ENCODE measurements at regions not wholly inside any gene's neighbourhood (a gene's known extent, or its start where the extent isn't known, plus 50 kb on each side); places are given as distances from the start of the nearest gene placed in this dataset.

GRCh38 chr21:18801468-18801867 is 397.9 kb upstream of the TMPRSS15 start:
- no peaks in the 10 kb centered on the region for H3K9me3 ChIP-seq
- no peak for TF ChIP-seq POLR2AphosphoS5 (IDR thresholded peaks at IDR 0.05)
- no peak for TF ChIP-seq EP300 (IDR thresholded peaks at IDR 0.05)
- no peak for TF ChIP-seq POLR2A (IDR thresholded peaks at IDR 0.05)
- TF ChIP-seq, protein P1, sequence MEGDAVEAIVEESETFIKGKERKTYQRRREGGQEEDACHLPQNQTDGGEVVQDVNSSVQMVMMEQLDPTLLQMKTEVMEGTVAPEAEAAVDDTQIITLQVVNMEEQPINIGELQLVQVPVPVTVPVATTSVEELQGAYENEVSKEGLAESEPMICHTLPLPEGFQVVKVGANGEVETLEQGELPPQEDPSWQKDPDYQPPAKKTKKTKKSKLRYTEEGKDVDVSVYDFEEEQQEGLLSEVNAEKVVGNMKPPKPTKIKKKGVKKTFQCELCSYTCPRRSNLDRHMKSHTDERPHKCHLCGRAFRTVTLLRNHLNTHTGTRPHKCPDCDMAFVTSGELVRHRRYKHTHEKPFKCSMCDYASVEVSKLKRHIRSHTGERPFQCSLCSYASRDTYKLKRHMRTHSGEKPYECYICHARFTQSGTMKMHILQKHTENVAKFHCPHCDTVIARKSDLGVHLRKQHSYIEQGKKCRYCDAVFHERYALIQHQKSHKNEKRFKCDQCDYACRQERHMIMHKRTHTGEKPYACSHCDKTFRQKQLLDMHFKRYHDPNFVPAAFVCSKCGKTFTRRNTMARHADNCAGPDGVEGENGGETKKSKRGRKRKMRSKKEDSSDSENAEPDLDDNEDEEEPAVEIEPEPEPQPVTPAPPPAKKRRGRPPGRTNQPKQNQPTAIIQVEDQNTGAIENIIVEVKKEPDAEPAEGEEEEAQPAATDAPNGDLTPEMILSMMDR (IDR thresholded peaks at IDR 0.05) = no peak
- WGBS, 2 donors = 90 to 92% methylated on average over 1 of the region's 1 CpG
- no peaks in the 10 kb centered on the region for H3K27me3 ChIP-seq
- no peaks in the 10 kb centered on the region for H3K36me3 ChIP-seq
- H3K27ac ChIP-seq = no peak overlapping the region
- no peak for DNase-seq
- intact Hi-C loops (cut with DNase I) = no loop called here
- H3K4me3 ChIP-seq = no peak overlapping the region
- H3K4me1 ChIP-seq = no peaks in the 10 kb centered on the region

- TF ChIP-seq EP300 (IDR thresholded peaks at IDR 0.05) = no peak
- TF ChIP-seq, protein P1 (IDR thresholded peaks at IDR 0.05) = no peak
- no peak for TF ChIP-seq POLR2A (IDR thresholded peaks at IDR 0.05)
- TF ChIP-seq POLR2AphosphoS5 (IDR thresholded peaks at IDR 0.05) = no peak
These were observed 400.0 kb upstream of the TMPRSS15 start for GRCh38 chr21:18803624-18804023.

DNA sequence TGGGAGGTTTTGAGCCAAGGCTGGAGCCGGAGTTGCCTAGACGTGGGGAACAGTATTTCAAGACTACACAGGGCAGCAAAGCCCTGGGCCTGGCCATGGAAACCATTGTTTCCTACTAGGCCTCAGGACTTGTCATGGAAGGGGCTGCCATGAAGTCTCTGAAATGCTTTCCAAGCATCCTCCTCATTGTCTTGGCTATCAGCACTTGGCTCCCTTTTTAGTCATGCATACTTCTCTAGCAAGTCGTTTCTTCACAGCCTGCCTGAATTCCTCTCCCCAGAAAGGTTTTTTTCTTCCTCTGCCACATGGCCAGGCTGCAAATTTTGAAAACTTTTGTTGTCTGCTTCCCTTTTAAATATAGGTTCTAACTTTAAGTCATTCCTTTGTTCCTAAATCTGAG is 406.6 kb upstream of the TMPRSS15 start:
- whole genome bisulfite sequencing, 2 donors = 78 to 91% methylated on average over 3 of the region's 3 CpGs

More at GRCh38 chr21:18803624-18804023, 400.0 kb upstream of the TMPRSS15 start:
- H3K4me1 ChIP-seq = no peaks in the 10 kb centered on the region
- H3K36me3 ChIP-seq = no peaks in the 10 kb centered on the region
- no peaks in the 10 kb centered on the region for H3K27me3 ChIP-seq
- DNase-seq = no peak
- no peak overlapping the region for H3K27ac ChIP-seq
- intact Hi-C loops (cut with DNase I) = no loop called here
- 78 to 85% methylated on average over 2 of the region's 2 CpGs for WGBS, 2 donors
- no peaks in the 10 kb centered on the region for H3K9me3 ChIP-seq
- no peak overlapping the region for H3K4me3 ChIP-seq

DNA sequence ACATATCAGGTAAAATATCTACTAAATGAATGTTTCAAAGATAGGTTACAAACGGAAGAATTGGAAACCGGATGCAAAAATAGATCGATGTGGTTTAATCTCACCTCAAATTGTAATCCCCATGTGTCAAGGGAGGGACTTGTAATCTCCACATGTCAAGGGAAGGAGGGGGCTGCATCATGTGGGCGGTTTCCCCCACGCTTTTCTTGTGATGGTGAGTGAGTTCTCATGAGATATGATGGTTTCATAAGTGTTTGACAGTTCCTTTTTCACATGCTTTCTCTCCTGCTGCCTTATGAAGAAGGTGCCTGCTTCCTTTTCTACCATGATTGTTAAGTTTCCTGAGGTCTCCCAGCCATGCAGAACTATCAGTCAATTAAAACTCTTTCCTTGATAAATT is 408.7 kb upstream of the TMPRSS15 start:
- DNase-seq = no peak
- TF ChIP-seq, protein P1 (IDR thresholded peaks at IDR 0.05) = no peak
- no peak for TF ChIP-seq EP300 (IDR thresholded peaks at IDR 0.05)
- H3K4me3 ChIP-seq = no peak overlapping the region
- intact Hi-C loops (cut with DNase I) = no loop called here
- H3K27me3 ChIP-seq = no peaks in the 10 kb centered on the region
- WGBS, 2 donors = 89 to 91% methylated on average over 5 of the region's 5 CpGs
- no peaks in the 10 kb centered on the region for H3K9me3 ChIP-seq
- no peaks in the 10 kb centered on the region for H3K4me1 ChIP-seq
- H3K27ac ChIP-seq = no peak overlapping the region
- no peaks in the 10 kb centered on the region for H3K36me3 ChIP-seq

More for the DNA sequence above, 406.6 kb upstream of the TMPRSS15 start:
- Histone ChIP-seq H3K27me3 (no peaks in the 10 kb centered on the region), H3K4me3 (no peak overlapping the region), H3K36me3 (no peaks in the 10 kb centered on the region), H3K9me3 (no peaks in the 10 kb centered on the region), H3K27ac (no peak overlapping the region), H3K4me1 (no peaks in the 10 kb centered on the region)
- intact Hi-C loops (cut with DNase I) = no loop called here
- no peak for DNase-seq
- TF ChIP-seq POLR2A (IDR thresholded peaks at IDR 0.05) (no peak), POLR2AphosphoS5 (IDR thresholded peaks at IDR 0.05) (no peak), EP300 (IDR thresholded peaks at IDR 0.05) (no peak)
- TF ChIP-seq, protein P1 (IDR thresholded peaks at IDR 0.05) = no peak

DNA sequence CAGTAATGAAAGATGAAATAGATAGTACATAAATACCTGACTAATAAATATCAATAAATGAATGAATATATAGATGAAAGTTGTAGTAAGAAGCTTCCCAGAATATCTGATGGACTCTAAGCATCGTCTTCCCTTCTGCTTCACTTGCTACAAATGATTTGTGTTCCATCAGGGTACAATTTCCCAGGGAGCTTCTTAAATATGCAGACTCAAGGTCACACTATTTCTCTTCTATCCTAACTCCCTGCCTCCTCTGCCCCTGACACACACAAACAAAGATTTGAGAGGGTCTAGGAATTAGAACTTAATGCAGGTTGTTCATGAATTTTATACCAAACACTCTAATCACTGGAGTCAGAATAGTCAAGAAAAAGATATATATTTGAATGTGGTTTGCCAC is 415.9 kb upstream of the TMPRSS15 start:
- no peaks in the 10 kb centered on the region for H3K27me3 ChIP-seq
- H3K36me3 ChIP-seq = no peaks in the 10 kb centered on the region
- intact Hi-C loops (cut with DNase I) = no loop called here
- no peaks in the 10 kb centered on the region for H3K4me1 ChIP-seq
- H3K4me3 ChIP-seq = no peak overlapping the region
- H3K27ac ChIP-seq = no peak overlapping the region
- 81 to 84% methylated on average over 1 of the region's 1 CpG for WGBS, 2 donors
- DNase-seq = no peak
- TF ChIP-seq POLR2AphosphoS5 (IDR thresholded peaks at IDR 0.05) (no peak), POLR2A (IDR thresholded peaks at IDR 0.05) (no peak), EP300 (IDR thresholded peaks at IDR 0.05) (no peak)
- TF ChIP-seq, protein P1 (IDR thresholded peaks at IDR 0.05) = no peak
- no peaks in the 10 kb centered on the region for H3K9me3 ChIP-seq
